ENCODE measurements at regions not wholly inside any gene's neighbourhood (a gene's known extent, or its start where the extent isn't known, plus 50 kb on each side); places are given as distances from the start of the nearest gene placed in this dataset.
"Not testable (repeated sequence)": the region's sequence is repeated elsewhere in the genome, so short reads cannot be mapped to it uniquely, and the experiment has no call there.

- Mint-ChIP-seq H3K27ac (no peak overlapping the region), H3K27me3 (ENCODE audit: low read depth) (no peaks in the 10 kb centered on the region), H3K36me3 (ENCODE audit: low read depth) (no peaks in the 10 kb centered on the region), H3K9me3 (peaks cover 4% of the 10 kb centered on the region), H3K4me3 (no peak overlapping the region), H3K4me1 (ENCODE audit: low read depth) (no peaks in the 10 kb centered on the region)
- no peak for DNase-seq
- CTCF ChIA-PET: no interaction called here
- intact Hi-C loops (cut with micrococcal nuclease): no loop called here
Measured at GRCh38 chr10:78332657-78333056, 299.0 kb downstream of the RPS24 start.

- CTCF ChIA-PET: no interaction called here
- intact Hi-C loops (cut with micrococcal nuclease): no loop called here
- DNase-seq: no peak
- Mint-ChIP-seq H3K36me3 (ENCODE audit: low read depth) (no peaks in the 10 kb centered on the region), H3K27me3 (ENCODE audit: low read depth) (no peaks in the 10 kb centered on the region), H3K9me3 (no peaks in the 10 kb centered on the region), H3K27ac (no peak overlapping the region), H3K4me3 (no peak overlapping the region), H3K4me1 (ENCODE audit: low read depth) (no peaks in the 10 kb centered on the region)
Measured at GRCh38 chr10:78333362-78334143, 299.9 kb downstream of the RPS24 start.

- Mint-ChIP-seq H3K36me3 (ENCODE audit: low read depth) (no peaks in the 10 kb centered on the region), H3K27me3 (ENCODE audit: low read depth) (no peaks in the 10 kb centered on the region), H3K4me1 (ENCODE audit: low read depth) (no peaks in the 10 kb centered on the region), H3K27ac (no peak overlapping the region), H3K4me3 (no peak overlapping the region), H3K9me3 (no peaks in the 10 kb centered on the region)
- CTCF ChIA-PET: no interaction called here
- DNase-seq: no peak
- intact Hi-C loops (cut with micrococcal nuclease): no loop called here
Measured at GRCh38 chr10:78335371-78335690, 301.7 kb downstream of the RPS24 start.

DNA sequence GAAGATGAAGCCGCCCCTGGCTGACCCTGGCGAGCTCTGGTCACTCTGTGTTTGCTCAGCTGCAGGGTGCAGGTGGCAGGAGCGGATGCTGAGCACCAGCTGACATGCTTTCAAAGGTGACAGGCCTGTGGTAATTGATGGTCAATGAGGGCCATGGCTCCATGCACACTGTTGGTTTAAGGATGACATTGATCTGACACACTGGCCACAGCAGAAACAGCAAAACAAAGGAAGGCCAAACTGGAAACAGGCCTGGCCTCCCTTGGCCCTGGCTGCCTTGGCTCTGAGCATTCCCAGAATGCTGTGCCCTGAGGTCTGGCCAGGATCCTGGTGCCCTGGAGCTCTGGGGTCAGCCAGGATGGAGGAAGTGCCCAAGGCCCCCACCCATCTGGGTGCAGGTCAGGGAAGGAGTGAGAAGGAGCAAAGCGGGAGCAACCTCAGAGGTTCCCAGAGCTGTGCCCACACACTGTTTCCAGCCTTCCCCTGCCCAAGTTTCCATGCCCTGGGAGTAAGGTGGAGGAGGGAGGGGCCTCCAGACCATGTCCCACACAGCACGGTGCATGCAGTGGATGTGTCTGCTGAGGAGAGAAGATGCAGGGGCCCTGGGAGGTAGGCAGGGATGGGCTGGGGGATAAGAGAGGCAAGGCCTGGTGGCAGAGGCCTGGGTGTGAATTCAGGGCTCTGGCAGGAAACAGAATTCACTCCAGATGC lies 302.2 kb downstream of the RPS24 start:
- H3K4me1 Mint-ChIP-seq (ENCODE audit: low read depth): no peaks in the 10 kb centered on the region
- H3K27me3 Mint-ChIP-seq (ENCODE audit: low read depth): no peaks in the 10 kb centered on the region
- CTCF ChIA-PET: no interaction called here
- DNase-seq: no peak
- H3K9me3 Mint-ChIP-seq: no peaks in the 10 kb centered on the region
- no peak overlapping the region for H3K27ac Mint-ChIP-seq
- intact Hi-C loops (cut with micrococcal nuclease): no loop called here
- H3K36me3 Mint-ChIP-seq (ENCODE audit: low read depth): no peaks in the 10 kb centered on the region
- no peak overlapping the region for H3K4me3 Mint-ChIP-seq

GRCh38 chr10:78336402-78336791 lies 302.7 kb downstream of the RPS24 start:
- Mint-ChIP-seq H3K4me1 (ENCODE audit: low read depth) (no peaks in the 10 kb centered on the region), H3K9me3 (no peaks in the 10 kb centered on the region), H3K27me3 (ENCODE audit: low read depth) (no peaks in the 10 kb centered on the region), H3K4me3 (no peak overlapping the region), H3K36me3 (ENCODE audit: low read depth) (no peaks in the 10 kb centered on the region), H3K27ac (no peak overlapping the region)
- DNase-seq: no peak
- CTCF ChIA-PET: no interaction called here
- intact Hi-C loops (cut with micrococcal nuclease): no loop called here

DNA sequence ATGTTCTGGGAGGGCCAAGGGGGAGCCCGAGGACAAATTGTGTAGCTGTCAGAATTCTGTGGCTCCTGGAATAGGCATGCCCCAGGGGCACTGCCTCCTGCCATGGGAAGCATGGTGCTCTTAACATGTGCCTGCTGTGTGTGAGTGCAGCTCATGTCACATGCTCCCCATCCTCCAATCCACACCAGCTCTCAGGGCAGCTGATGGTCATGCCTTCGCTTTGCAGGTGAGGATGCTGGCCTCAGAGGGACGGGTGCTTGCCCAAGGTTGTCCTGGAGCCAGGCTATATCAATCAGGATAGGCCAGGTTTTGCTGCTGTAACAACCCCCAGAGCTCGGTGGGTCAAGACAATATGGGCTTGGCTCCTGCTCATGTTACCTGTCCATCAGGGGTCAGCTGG lies 303.4 kb downstream of the RPS24 start:
- DNase-seq: no peak
- Mint-ChIP-seq H3K4me3 (no peak overlapping the region), H3K36me3 (ENCODE audit: low read depth) (no peaks in the 10 kb centered on the region), H3K27me3 (ENCODE audit: low read depth) (no peaks in the 10 kb centered on the region), H3K27ac (no peak overlapping the region), H3K4me1 (ENCODE audit: low read depth) (no peaks in the 10 kb centered on the region), H3K9me3 (no peaks in the 10 kb centered on the region)
- CTCF ChIA-PET: no interaction called here
- intact Hi-C loops (cut with micrococcal nuclease): no loop called here

DNA sequence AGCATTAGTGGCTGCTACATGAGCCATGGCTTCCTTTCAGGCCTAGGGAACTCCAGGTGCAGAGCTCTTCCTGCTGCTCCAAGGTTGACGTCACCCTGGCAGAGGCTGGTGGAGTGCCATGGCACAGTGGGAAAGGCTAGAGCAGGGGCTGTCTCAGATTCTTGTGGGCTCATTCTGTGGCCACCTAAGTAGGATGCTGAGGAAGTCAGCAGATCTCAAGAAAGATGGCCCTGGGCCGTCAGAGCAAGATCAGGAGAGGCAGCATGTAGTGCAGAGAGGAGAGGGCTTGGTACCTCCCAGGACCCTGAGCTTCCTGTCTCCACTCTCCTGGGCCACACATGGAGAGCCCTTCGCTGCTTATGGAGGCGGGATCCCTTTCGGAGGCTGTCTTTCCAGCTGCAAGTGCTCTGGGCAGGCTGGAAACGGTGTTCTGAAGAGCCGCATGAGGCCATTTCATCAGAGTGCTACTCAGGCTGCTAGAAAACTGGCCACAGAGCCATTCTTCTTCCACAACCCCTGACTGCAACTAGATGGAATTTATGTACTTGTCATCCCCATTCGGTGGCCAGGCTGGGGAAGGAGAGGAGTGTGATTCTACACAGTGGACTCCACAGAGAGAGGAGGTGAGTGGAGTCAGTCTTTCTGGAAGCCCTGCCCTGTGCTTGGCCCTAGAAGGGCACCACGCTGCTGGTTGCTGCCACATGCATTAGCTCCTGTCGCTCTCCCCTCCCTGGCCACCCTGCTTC lies 304.2 kb downstream of the RPS24 start:
- Mint-ChIP-seq H3K36me3 (ENCODE audit: low read depth) (no peaks in the 10 kb centered on the region), H3K4me3 (no peak overlapping the region), H3K27me3 (ENCODE audit: low read depth) (no peaks in the 10 kb centered on the region), H3K9me3 (no peaks in the 10 kb centered on the region), H3K27ac (no peak overlapping the region), H3K4me1 (ENCODE audit: low read depth) (no peaks in the 10 kb centered on the region)
- CTCF ChIA-PET: no interaction called here
- intact Hi-C loops (cut with micrococcal nuclease): no loop called here
- no peak for DNase-seq

GRCh38 chr10:78338717-78339116 lies 305.1 kb downstream of the RPS24 start:
- CTCF ChIA-PET: no interaction called here
- no peak overlapping the region for H3K27ac Mint-ChIP-seq
- H3K9me3 Mint-ChIP-seq: no peaks in the 10 kb centered on the region
- H3K27me3 Mint-ChIP-seq (ENCODE audit: low read depth): no peaks in the 10 kb centered on the region
- DNase-seq: no peak
- no peak overlapping the region for H3K4me3 Mint-ChIP-seq
- intact Hi-C loops (cut with micrococcal nuclease): no loop called here
- H3K36me3 Mint-ChIP-seq (ENCODE audit: low read depth): no peaks in the 10 kb centered on the region
- H3K4me1 Mint-ChIP-seq (ENCODE audit: low read depth): no peaks in the 10 kb centered on the region

DNA sequence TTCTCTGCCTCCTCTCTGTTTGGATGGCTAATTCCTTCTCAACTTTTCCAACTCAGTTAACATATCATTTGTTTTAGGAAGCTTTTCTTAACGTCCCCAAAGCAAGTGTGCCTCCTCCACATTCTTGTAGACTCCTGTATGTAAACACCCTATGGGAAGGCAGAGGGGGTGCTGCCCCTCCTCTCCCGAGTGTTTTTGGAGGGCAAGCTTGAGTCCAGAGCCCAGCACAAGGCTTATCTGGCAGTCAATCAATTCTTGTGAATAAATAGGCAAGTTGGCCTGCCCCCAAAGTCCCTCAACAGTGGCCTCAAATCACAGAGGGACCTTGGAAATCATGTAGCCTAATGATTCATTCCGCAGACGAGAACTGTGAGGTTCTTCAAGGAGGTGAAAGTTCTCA lies 305.6 kb downstream of the RPS24 start:
- no peaks in the 10 kb centered on the region for H3K27me3 Mint-ChIP-seq (ENCODE audit: low read depth)
- H3K9me3 Mint-ChIP-seq: no peaks in the 10 kb centered on the region
- intact Hi-C loops (cut with micrococcal nuclease): no loop called here
- no peaks in the 10 kb centered on the region for H3K4me1 Mint-ChIP-seq (ENCODE audit: low read depth)
- CTCF ChIA-PET: no interaction called here
- H3K36me3 Mint-ChIP-seq (ENCODE audit: low read depth): no peaks in the 10 kb centered on the region
- DNase-seq: no peak
- no peak overlapping the region for H3K4me3 Mint-ChIP-seq
- no peak overlapping the region for H3K27ac Mint-ChIP-seq

GRCh38 chr10:78341953-78342614 lies 308.4 kb downstream of the RPS24 start:
- no peaks in the 10 kb centered on the region for H3K4me1 Mint-ChIP-seq (ENCODE audit: low read depth)
- intact Hi-C loops (cut with micrococcal nuclease): no loop called here
- no peaks in the 10 kb centered on the region for H3K9me3 Mint-ChIP-seq
- CTCF ChIA-PET: no interaction called here
- DNase-seq: no peak
- no peak overlapping the region for H3K4me3 Mint-ChIP-seq
- no peaks in the 10 kb centered on the region for H3K27me3 Mint-ChIP-seq (ENCODE audit: low read depth)
- no peak overlapping the region for H3K27ac Mint-ChIP-seq
- H3K36me3 Mint-ChIP-seq (ENCODE audit: low read depth): no peaks in the 10 kb centered on the region

- intact Hi-C loops (cut with micrococcal nuclease): no loop called here
Measured at GRCh38 chr10:78342827-78343653, 309.4 kb downstream of the RPS24 start.

DNA sequence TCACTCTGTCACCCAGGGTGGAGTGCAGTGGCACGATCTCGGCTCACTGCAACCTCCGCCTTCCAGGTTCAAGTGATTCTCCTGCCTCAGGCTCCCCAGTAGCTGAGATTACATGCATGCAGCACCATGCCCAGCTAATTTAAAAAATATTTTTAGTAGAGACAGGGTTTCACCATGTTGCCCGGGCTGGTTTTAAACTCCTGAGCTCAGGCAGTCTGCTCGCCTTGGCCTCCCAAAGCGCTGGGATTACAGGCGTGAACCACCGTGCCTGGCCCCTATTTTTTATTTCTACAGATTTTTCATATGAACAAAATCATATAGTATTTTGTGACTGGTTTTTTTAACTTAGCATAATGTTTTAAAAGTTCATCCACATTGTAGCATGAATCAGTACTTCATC lies 310.6 kb downstream of the RPS24 start:
- H3K36me3 Mint-ChIP-seq (ENCODE audit: low read depth); H3K27me3 Mint-ChIP-seq (ENCODE audit: low read depth); intact Hi-C loops (cut with micrococcal nuclease); DNase-seq; H3K4me3 Mint-ChIP-seq; H3K27ac Mint-ChIP-seq; H3K9me3 Mint-ChIP-seq; CTCF ChIA-PET; H3K4me1 Mint-ChIP-seq (ENCODE audit: low read depth): not testable (repeated sequence)

More at GRCh38 chr10:78342827-78343653, 309.4 kb downstream of the RPS24 start:
- H3K4me1 Mint-ChIP-seq (ENCODE audit: low read depth): no peaks in the 10 kb centered on the region
- DNase-seq: no peak
- no peak overlapping the region for H3K27ac Mint-ChIP-seq
- no peaks in the 10 kb centered on the region for H3K36me3 Mint-ChIP-seq (ENCODE audit: low read depth)
- CTCF ChIA-PET: no interaction called here
- no peak overlapping the region for H3K4me3 Mint-ChIP-seq
- no peaks in the 10 kb centered on the region for H3K9me3 Mint-ChIP-seq
- H3K27me3 Mint-ChIP-seq (ENCODE audit: low read depth): no peaks in the 10 kb centered on the region

Measured in activated naive CD4-positive, alpha-beta T cell treated with anti-CD3 and anti-CD28 coated beads for 36 hours (primary cell).